ENCODE measurements at regions not wholly inside any gene's neighbourhood (a gene's known extent, or its start where the extent isn't known, plus 50 kb on each side); places are given as distances from the start of the nearest gene placed in this dataset.

DNA sequence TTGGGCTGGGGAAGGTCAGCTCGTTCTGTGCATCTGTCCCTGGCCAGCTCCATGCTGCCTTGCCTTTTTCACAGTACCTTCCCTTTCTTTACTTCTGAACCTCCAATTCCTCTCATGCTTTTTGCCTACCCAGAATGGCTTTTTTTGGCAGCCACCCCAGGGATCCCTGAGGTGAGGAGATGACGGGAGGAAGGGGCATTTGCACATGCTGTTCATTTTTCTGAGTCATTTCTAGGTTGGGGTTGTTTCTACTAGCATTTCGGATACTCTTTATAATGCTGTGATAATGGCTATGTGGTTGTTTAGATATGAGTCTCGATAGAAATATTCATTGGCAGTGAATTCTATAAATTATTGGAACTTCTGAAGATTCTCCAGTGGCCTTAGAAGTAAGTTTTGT, 415.1 kb upstream of the FZD8 start:
- no peak for DNase-seq (ENCODE audit: low read depth)
- no peak overlapping the region for H3K4me3 ChIP-seq (ENCODE audit: control insufficient read depth, low read depth, low read length)
- TF ChIP-seq, protein P1, sequence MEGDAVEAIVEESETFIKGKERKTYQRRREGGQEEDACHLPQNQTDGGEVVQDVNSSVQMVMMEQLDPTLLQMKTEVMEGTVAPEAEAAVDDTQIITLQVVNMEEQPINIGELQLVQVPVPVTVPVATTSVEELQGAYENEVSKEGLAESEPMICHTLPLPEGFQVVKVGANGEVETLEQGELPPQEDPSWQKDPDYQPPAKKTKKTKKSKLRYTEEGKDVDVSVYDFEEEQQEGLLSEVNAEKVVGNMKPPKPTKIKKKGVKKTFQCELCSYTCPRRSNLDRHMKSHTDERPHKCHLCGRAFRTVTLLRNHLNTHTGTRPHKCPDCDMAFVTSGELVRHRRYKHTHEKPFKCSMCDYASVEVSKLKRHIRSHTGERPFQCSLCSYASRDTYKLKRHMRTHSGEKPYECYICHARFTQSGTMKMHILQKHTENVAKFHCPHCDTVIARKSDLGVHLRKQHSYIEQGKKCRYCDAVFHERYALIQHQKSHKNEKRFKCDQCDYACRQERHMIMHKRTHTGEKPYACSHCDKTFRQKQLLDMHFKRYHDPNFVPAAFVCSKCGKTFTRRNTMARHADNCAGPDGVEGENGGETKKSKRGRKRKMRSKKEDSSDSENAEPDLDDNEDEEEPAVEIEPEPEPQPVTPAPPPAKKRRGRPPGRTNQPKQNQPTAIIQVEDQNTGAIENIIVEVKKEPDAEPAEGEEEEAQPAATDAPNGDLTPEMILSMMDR (IDR thresholded peaks at IDR 0.05; ENCODE audit: control insufficient read depth, insufficient read depth, low read depth, low read length, missing control alignments), result no peak

DNA sequence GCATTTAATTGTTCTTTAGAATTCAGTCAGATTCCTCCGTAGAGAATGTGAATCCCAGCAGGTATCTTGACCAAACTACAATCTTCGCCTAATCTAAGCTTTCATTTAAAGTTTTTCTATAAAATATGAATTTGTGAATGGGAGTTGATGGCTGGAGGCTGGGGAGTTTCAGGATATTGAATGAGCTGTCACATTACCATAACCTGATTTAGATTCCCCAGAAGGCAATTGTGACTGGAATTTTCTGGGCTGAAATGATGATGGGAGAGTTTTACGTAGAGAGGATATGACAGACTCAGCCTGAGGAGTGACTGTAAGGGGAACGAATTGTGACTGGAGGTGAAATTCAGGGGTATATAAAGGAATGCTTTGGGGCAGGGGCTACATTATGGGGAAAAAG, 411.7 kb upstream of the FZD8 start:
- TF ChIP-seq, protein P1 (IDR thresholded peaks at IDR 0.05; ENCODE audit: control insufficient read depth, insufficient read depth, low read depth, low read length, missing control alignments), result no peak
- no peak overlapping the region for H3K4me3 ChIP-seq (ENCODE audit: control insufficient read depth, low read depth, low read length)
- no peak for DNase-seq (ENCODE audit: low read depth)

DNA sequence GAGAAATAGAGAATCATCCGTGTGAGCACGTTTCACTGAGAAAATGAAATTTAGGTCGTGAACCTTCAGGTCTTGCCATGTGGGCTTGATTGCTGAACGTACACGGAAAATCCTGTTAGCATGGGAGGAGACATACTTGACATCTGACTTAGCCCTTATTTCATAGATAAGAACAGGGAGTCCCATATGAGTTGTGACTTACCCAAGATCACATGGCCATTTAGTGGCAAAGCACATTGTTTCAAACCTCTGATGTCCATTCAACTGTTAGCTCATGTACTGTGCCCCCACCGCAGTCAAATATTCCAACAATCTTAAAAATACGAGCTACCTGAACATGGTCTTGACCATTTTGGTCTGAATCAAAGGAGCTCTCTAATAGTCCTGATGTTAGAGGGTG, 411.2 kb upstream of the FZD8 start:
- TF ChIP-seq, protein P1 (IDR thresholded peaks at IDR 0.05; ENCODE audit: control insufficient read depth, insufficient read depth, low read depth, low read length, missing control alignments), result no peak
- no peak overlapping the region for H3K4me3 ChIP-seq (ENCODE audit: control insufficient read depth, low read depth, low read length)
- DNase-seq (ENCODE audit: low read depth), result no peak

DNA sequence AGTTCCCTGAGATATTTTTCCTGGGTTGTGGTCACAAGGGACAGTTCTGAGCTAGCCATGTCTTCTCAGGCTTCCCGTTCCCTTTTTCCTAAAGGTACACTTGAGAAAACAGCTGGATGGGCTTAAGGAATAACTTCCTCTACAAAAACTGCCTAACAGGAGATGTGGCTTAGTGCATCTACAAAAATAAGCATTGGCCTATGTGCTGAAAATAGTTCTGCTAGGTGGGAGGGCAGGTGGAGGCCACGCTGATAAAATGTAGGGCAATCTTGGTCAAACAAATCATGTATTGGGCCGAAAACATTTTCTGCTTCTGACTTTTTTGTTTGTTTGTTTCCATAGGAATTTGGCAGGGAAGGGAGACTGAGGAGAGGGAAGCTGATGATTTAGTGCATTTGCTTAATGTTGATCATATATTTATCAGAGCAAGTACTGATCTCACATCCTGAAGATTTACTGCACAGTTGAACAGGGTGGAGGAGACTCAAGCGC, 409.4 kb upstream of the FZD8 start:
- no peak overlapping the region for H3K4me3 ChIP-seq (ENCODE audit: control insufficient read depth, low read depth, low read length)
- DNase-seq (ENCODE audit: low read depth), result no peak
- TF ChIP-seq, protein P1 (IDR thresholded peaks at IDR 0.05; ENCODE audit: control insufficient read depth, insufficient read depth, low read depth, low read length, missing control alignments), result no peak

DNA sequence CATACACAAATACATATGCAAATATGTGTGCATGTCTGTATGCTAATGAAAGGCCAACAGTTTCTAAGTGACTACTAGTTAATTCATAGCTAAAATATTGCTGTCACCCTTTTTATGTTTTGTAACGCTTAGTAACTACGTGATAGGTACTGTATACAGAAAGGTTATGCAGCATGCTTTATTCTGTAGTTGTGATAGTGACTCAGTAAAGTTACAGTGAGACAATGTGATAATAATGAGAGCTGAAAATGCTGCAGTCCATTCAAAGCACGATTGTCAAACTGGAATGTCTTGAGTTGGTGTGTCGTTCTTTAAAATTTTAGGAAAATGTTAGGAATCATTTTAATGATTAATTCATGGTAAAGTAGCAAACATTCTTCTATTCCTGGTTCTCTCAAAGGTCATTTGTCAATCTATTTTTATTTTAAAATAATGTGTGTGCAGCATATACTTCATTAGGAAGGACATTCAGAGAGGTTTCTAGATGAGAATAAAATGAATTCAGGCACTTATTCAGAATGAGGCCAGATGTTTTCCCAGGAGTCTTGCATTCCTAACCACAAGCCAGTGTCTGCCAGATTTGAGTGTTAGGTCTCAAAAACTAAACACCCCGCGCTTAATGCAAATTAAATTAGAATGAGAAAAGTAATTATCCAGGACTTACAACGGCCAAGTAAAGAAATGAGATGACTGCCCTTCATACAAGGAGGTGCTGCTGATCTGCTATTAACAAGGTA, 408.8 kb upstream of the FZD8 start:
- TF ChIP-seq, protein P1 (IDR thresholded peaks at IDR 0.05; ENCODE audit: control insufficient read depth, insufficient read depth, low read depth, low read length, missing control alignments), result no peak
- no peak overlapping the region for H3K4me3 ChIP-seq (ENCODE audit: control insufficient read depth, low read depth, low read length)
- DNase-seq (ENCODE audit: low read depth), result no peak

DNA sequence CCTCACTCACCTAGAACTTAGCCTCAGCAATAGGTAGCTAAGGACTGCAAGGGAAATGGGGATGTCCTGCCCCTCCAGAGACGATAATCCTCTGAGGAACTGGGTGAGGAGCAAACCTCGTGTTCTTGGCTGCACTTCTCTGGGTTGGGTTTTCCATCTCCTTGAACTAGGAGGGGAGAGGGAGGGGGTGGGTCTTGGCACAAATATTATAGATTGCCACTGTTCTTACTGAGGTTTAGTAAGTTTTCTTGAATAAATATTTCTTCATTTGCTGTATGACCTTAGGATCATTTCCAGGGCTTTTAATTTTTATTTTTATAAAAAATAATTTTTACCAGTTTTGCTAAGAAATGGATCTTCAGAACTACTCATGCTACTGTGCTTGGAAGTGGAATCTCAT, 406.7 kb upstream of the FZD8 start:
- H3K4me3 ChIP-seq (ENCODE audit: control insufficient read depth, low read depth, low read length), result no peak overlapping the region
- DNase-seq (ENCODE audit: low read depth), result no peak
- TF ChIP-seq, protein P1 (IDR thresholded peaks at IDR 0.05; ENCODE audit: control insufficient read depth, insufficient read depth, low read depth, low read length, missing control alignments), result no peak
